GM12878 (cell line): ENCODE measurements at regions not wholly inside any gene's neighbourhood (a gene's known extent, or its start where the extent isn't known, plus 50 kb on each side); places are given as distances from the start of the nearest gene placed in this dataset.

ENCODE experiments used
- ATAC-seq: fragments of 200-7000 bp; cut with Tn5 transposase; 3 replicates; pipeline ENCODE4 v1.9.1; 2020; ENCODE audit warnings: mild to moderate bottlenecking, moderate library complexity
- BruUV-seq: library from RNA; stranded (reverse); fragments of 400-500 nt; replicated peaks from 2 replicates; lab custom pipeline; 2021; lab: Mats Ljungman, UMichigan
- CTCF ChIA-PET: fragments of 300-600 bp; sonication (Branson Sonifier 250); formaldehyde crosslinking; extraction: SDS; loops from one replicate; lab custom pipeline; 2021; ENCODE audit warnings: inconsistent platforms; lab: Yijun Ruan, JAX
- POLR2A ChIA-PET: fragments of 350-600 bp; formaldehyde crosslinking; extraction: SDS; loops from one replicate; lab custom pipeline; 2021; ENCODE audit warnings: inconsistent platforms; lab: Charles Lee
- RAD21 ChIA-PET: fragments of 300-600 bp; sonication (Branson Sonifier 250); formaldehyde crosslinking; loops from one replicate; lab custom pipeline; 2023; ENCODE audit warnings: antibody characterized with exemption; ENCODE audit not compliant: unreplicated experiment; lab: Charles Lee
- SMC1A ChIA-PET: fragments of 300-600 bp; sonication (Branson Sonifier 250); formaldehyde crosslinking; loops from one replicate; lab custom pipeline; 2023; ENCODE audit not compliant: unreplicated experiment, uncharacterized antibody; lab: Charles Lee
- DNase-seq: peaks from one replicate; pipeline ENCODE4 v3.0.0-alpha.2; 2011; ENCODE audit warnings: low read depth, low spot score
- FAIRE-seq: peaks from 3 replicates; lab custom pipeline; 2011; peaks lifted over from hg19 to GRCh38; lab: Jason Lieb, UNC
- H2AFZ ChIP-seq: 2 replicates; pipeline ENCODE4 v1.6.0; 2011; ENCODE audit warnings: low read depth, low read length, control low read depth; ENCODE audit not compliant: control insufficient read depth
- H3K27ac ChIP-seq: 2 replicates; pipeline ENCODE4 v1.5.1; 2011; ENCODE audit warnings: control low read depth; ENCODE audit not compliant: control insufficient read depth, insufficient read depth
- H3K27me3 ChIP-seq, 2 experiments: replicated peaks in 1 of 2; 2 replicates each; pipeline versions ENCODE4 v1.6.0 to v1.6.1; 2011; ENCODE audit warnings: low read length in 1 of 2; ENCODE audit not compliant: control insufficient read depth in 2 of 2, insufficient read depth in 2 of 2
- H3K36me3 ChIP-seq, 2 experiments: 2 replicates each; pipeline ENCODE4 v1.5.1; 2011; ENCODE audit warnings: low read length in 1 of 2; ENCODE audit not compliant: control insufficient read depth in 2 of 2, insufficient read depth in 2 of 2
- H3K4me1 ChIP-seq: 2 replicates; pipeline ENCODE4 v1.6.1; 2011; ENCODE audit warnings: mild to moderate bottlenecking, low read length, moderate library complexity, mixed read lengths; ENCODE audit not compliant: control insufficient read depth, insufficient read depth
- H3K4me2 ChIP-seq: 2 replicates; pipeline ENCODE4 v1.6.0; 2011; ENCODE audit warnings: control low read depth; ENCODE audit not compliant: control insufficient read depth, insufficient read depth
- H3K4me3 ChIP-seq: fragments of 200-600 bp; sonication (generic); 2 replicates; pipeline ENCODE4 v1.5.1; 2016
- H3K79me2 ChIP-seq: 2 replicates; pipeline ENCODE4 v1.6.0; 2011; ENCODE audit warnings: low read length; ENCODE audit not compliant: control insufficient read depth, insufficient read depth
- H3K9ac ChIP-seq: 2 replicates; pipeline ENCODE4 v1.8.0; 2011; ENCODE audit warnings: low read length, control low read depth, mixed read lengths; ENCODE audit not compliant: control insufficient read depth, insufficient read depth
- H3K9me3 ChIP-seq: replicated peaks from 3 replicates; pipeline ENCODE4 v1.5.1; 2011; ENCODE audit warnings: mild to moderate bottlenecking, low read length; ENCODE audit not compliant: control insufficient read depth, insufficient read depth
- H4K20me1 ChIP-seq: 2 replicates; pipeline ENCODE4 v1.6.0; 2011; ENCODE audit not compliant: control insufficient read depth, insufficient read depth
- BACH1 ChIP-seq: fragments of 450-650 bp; IDR thresholded peaks from 2 replicates; pipeline ENCODE4 v1.6.1; 2017; ENCODE audit warnings: mild to moderate bottlenecking, borderline replicate concordance
- BMI1 ChIP-seq: fragments of 450-650 bp; IDR thresholded peaks from 2 replicates; pipeline ENCODE4 v1.6.1; 2016; ENCODE audit warnings: mild to moderate bottlenecking, moderate library complexity, borderline replicate concordance
- CBX3 ChIP-seq: fragments of 200-600 bp; sonication (generic); IDR thresholded peaks from 2 replicates; pipeline ENCODE4 v1.6.1; 2016; ENCODE audit warnings: low read depth, borderline replicate concordance
- EZH2 ChIP-seq: IDR thresholded peaks from 2 replicates; pipeline ENCODE4 v1.6.1; 2012; ENCODE audit warnings: low read depth, mild to moderate bottlenecking, control low read depth, inconsistent platforms, low read length, borderline replicate concordance; ENCODE audit not compliant: control insufficient read depth
- PAX8 ChIP-seq: fragments of 450-650 bp; IDR thresholded peaks from 2 replicates; pipeline ENCODE4 v1.6.1; 2017; ENCODE audit warnings: mild to moderate bottlenecking, moderate library complexity
- POLR2AphosphoS5 ChIP-seq: IDR thresholded peaks from 2 replicates; pipeline ENCODE4 v1.6.1; 2011; ENCODE audit warnings: mild to moderate bottlenecking, low read length, inconsistent platforms
- RBBP5 ChIP-seq: fragments of 200-600 bp; sonication (generic); conservative IDR thresholded peaks from 2 replicates; pipeline ENCODE4 v1.6.1; 2016
- SREBF2 ChIP-seq: IDR thresholded peaks from 2 replicates; pipeline ENCODE4 v1.6.1; 2012; ENCODE audit warnings: mild to moderate bottlenecking, low read length
- SUZ12 ChIP-seq: fragments of 200-600 bp; sonication (generic); IDR thresholded peaks from one replicate; pipeline ENCODE4 v1.6.1; 2018; ENCODE audit warnings: antibody characterized with exemption, mild to moderate bottlenecking; ENCODE audit not compliant: unreplicated experiment
- TCF12 ChIP-seq: IDR thresholded peaks from 2 replicates; pipeline ENCODE4 v1.6.1; 2011; ENCODE audit warnings: low read depth, mild to moderate bottlenecking, low read length
- ZBED1 ChIP-seq: IDR thresholded peaks from 2 replicates; pipeline ENCODE4 v1.6.1; 2016; ENCODE audit warnings: borderline replicate concordance
- ZNF217 ChIP-seq: fragments of 450-650 bp; IDR thresholded peaks from 2 replicates; pipeline ENCODE4 v1.6.1; 2017; ENCODE audit warnings: antibody characterized with exemption, mild to moderate bottlenecking
- WGBS: methylation state at CpG from one replicate; pipeline ENCODE4 v1.1.6; 2016; ENCODE audit warnings: low lambda C conversion rate; ENCODE audit not compliant: insufficient replicate concordance, insufficient coverage; ENCODE audit errors: missing lambda C conversion rate; 5-methylcytosine and 5-hydroxymethylcytosine counted together
- in situ Hi-C: fragments of 300-500 bp; cut with MboI; formaldehyde crosslinking; loops from 9 replicates; pipeline ENCODE4 v1.14.3; 2018; ENCODE audit warnings: mixed read lengths
- intact Hi-C: fragments of 100-400 bp; cut with micrococcal nuclease; formaldehyde crosslinking; loops from one replicate; pipeline ENCODE4 v1.14.2; 2022; ENCODE audit not compliant: unreplicated experiment
- TF ChIP-seq, protein P1 (sequence below): IDR thresholded peaks from 2 replicates; pipeline ENCODE4 v1.6.1; 2011; ENCODE audit warnings: mild to moderate bottlenecking, low read depth, low read length, moderate library complexity; ENCODE audit not compliant: insufficient replicate concordance
- TF ChIP-seq, protein P2 (sequence below): fragments of 450-650 bp; IDR thresholded peaks from 2 replicates; pipeline ENCODE4 v1.6.1; 2017; ENCODE audit warnings: mild to moderate bottlenecking
- TF ChIP-seq, protein P3 (sequence below): IDR thresholded peaks from 2 replicates; pipeline ENCODE4 v1.6.1; 2011; ENCODE audit warnings: low read depth, mild to moderate bottlenecking, low read length, moderate library complexity, borderline replicate concordance; ENCODE audit errors: extremely low read depth
- TF ChIP-seq, protein P4 (sequence below): IDR thresholded peaks from 2 replicates; pipeline ENCODE4 v1.6.1; 2011; ENCODE audit warnings: borderline replicate concordance, low read depth, mild to moderate bottlenecking, moderate library complexity, low read length; ENCODE audit not compliant: insufficient read depth, poor library complexity, severe bottlenecking

DNA sequence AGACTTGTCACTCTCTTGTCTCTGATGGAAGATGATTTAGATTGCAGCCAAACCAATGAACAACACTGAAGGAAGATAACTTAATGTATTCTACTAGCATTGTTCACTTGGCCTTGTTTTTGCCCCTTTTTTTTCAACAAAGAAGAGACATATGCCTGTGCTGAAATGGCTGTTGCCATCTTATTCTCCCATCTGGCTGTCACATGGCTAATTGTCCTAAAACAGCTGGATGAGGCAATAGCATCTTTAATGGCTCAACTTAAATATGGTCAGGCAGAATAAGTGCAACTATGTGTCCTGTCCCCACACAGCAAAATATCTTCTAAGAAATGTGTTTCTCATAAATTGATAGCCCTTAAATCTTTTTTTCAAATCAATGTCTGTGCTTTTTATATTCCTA is 576.9 kb downstream of the TUSC7 start (continued):
- TF ChIP-seq BMI1 (no peak), ZBED1 (no peak)

DNA sequence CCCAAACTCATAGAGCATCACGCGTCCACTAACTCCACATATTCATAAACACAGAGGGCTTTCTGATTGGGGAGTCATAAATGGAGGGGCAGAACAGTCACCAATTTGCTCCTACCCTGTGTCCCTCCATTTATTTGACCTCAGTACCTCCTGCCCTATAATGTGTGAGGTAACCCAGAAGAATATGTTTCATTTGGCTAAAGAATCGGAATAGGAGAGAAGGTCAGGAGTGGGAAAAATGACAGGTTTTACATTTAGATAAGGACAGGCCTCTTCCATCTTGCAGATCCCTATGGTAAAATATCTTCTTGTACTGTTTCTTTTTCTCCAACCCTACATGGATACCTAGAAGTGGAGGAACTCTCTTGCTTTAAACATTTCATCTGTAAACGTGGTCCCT is 578.0 kb downstream of the TUSC7 start:
- no TSS peak for BruUV-seq
- Histone ChIP-seq H3K9me3 (no peaks in the 10 kb centered on the region), H3K27me3 (no peaks in the 10 kb centered on the region; a peak in 1 of 4 replicates), H3K4me2 (no peak overlapping the region), H3K4me3 (no peak overlapping the region), H3K79me2 (no peaks in the 10 kb centered on the region), H3K27ac (no peak overlapping the region), H3K9ac (no peak overlapping the region), H4K20me1 (no peaks in the 10 kb centered on the region), H3K4me1 (no peaks in the 10 kb centered on the region), H3K36me3 (no peaks in the 10 kb centered on the region), H2AFZ (no peak overlapping the region)
- ATAC-seq (no peak), DNase-seq (no peak), FAIRE-seq (no peak)
- CTCF ChIA-PET, result no interaction called here
- POLR2A ChIA-PET, result no interaction called here
- no peak for TF ChIP-seq EZH2
- TF ChIP-seq, protein P1, sequence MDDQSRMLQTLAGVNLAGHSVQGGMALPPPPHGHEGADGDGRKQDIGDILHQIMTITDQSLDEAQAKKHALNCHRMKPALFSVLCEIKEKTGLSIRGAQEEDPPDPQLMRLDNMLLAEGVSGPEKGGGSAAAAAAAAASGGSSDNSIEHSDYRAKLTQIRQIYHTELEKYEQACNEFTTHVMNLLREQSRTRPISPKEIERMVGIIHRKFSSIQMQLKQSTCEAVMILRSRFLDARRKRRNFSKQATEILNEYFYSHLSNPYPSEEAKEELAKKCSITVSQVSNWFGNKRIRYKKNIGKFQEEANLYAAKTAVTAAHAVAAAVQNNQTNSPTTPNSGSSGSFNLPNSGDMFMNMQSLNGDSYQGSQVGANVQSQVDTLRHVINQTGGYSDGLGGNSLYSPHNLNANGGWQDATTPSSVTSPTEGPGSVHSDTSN, result no peak
- no peak for TF ChIP-seq PAX8
- TF ChIP-seq SREBF2, result no peak
- no peak for TF ChIP-seq CBX3
- TF ChIP-seq POLR2AphosphoS5, result no peak
- TF ChIP-seq, protein P2, sequence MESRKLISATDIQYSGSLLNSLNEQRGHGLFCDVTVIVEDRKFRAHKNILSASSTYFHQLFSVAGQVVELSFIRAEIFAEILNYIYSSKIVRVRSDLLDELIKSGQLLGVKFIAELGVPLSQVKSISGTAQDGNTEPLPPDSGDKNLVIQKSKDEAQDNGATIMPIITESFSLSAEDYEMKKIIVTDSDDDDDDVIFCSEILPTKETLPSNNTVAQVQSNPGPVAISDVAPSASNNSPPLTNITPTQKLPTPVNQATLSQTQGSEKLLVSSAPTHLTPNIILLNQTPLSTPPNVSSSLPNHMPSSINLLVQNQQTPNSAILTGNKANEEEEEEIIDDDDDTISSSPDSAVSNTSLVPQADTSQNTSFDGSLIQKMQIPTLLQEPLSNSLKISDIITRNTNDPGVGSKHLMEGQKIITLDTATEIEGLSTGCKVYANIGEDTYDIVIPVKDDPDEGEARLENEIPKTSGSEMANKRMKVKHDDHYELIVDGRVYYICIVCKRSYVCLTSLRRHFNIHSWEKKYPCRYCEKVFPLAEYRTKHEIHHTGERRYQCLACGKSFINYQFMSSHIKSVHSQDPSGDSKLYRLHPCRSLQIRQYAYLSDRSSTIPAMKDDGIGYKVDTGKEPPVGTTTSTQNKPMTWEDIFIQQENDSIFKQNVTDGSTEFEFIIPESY, result no peak
- TF ChIP-seq, protein P3, sequence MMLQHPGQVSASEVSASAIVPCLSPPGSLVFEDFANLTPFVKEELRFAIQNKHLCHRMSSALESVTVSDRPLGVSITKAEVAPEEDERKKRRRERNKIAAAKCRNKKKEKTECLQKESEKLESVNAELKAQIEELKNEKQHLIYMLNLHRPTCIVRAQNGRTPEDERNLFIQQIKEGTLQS, result no peak
- TF ChIP-seq RBBP5, result no peak
- no peak for TF ChIP-seq SUZ12
- TF ChIP-seq BACH1, result no peak
- TF ChIP-seq ZNF217, result no peak
- TF ChIP-seq, protein P4, sequence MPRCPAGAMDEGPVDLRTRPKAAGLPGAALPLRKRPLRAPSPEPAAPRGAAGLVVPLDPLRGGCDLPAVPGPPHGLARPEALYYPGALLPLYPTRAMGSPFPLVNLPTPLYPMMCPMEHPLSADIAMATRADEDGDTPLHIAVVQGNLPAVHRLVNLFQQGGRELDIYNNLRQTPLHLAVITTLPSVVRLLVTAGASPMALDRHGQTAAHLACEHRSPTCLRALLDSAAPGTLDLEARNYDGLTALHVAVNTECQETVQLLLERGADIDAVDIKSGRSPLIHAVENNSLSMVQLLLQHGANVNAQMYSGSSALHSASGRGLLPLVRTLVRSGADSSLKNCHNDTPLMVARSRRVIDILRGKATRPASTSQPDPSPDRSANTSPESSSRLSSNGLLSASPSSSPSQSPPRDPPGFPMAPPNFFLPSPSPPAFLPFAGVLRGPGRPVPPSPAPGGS, result no peak
- TF ChIP-seq TCF12, result no peak
- in situ Hi-C loops (no loop called here), intact Hi-C loops (no loop called here)
- 24% methylated on average over 4 of the region's 4 CpGs for WGBS
- SMC1A ChIA-PET, result interaction anchor here (1.1 to 1.7 kb wide), 2 partner anchors 9 kb away, joined by 4 to 5 read pairs; no protein-coding TSS in a partner anchor
- RAD21 ChIA-PET, result no interaction called here
